ENCODE measurements at regions not wholly inside any gene's neighbourhood (a gene's known extent, or its start where the extent isn't known, plus 50 kb on each side); places are given as distances from the start of the nearest gene placed in this dataset.
A peak's percentile ranks its signal among the peaks of the same experiment; 100 is the strongest.

GRCh38 chr12:107379852-107380567 is 286.7 kb upstream of the CRY1 start:
- intact Hi-C loops (cut with DNase I) = no loop called here
- TF ChIP-seq CTCF (IDR thresholded peaks at IDR 0.05) = no peak
- no peak for TF ChIP-seq POLR2A (IDR thresholded peaks at IDR 0.05)
- H3K4me3 ChIP-seq = no peak overlapping the region
- 41 to 61% methylated on average over 13 to 14 of the region's 15 CpGs for WGBS, 2 donors
- H3K27ac ChIP-seq = peak overlapping the region; percentile 21 to 83 (median 58)
- peaks cover 7 to 83% (median 13%) of the 10 kb centered on the region in 3 donors for H3K4me1 ChIP-seq
- no peaks in the 10 kb centered on the region for H3K36me3 ChIP-seq
- no peak for DNase-seq
- H3K27me3 ChIP-seq = no peaks in the 10 kb centered on the region
- no peaks in the 10 kb centered on the region for H3K9me3 ChIP-seq

- WGBS, 2 donors = 90% methylated on average over 4 to 5 of the region's 6 CpGs
- no peaks in the 10 kb centered on the region for H3K36me3 ChIP-seq
Measured at GRCh38 chr12:107384645-107385044, 291.3 kb upstream of the CRY1 start.

GRCh38 chr12:107385509-107385908 is 292.2 kb upstream of the CRY1 start:
- Histone ChIP-seq H3K4me1 (peaks cover 19 to 78% (median 24%) of the 10 kb centered on the region in 3 donors), H3K36me3 (no peaks in the 10 kb centered on the region), H3K27ac (peak overlapping the region; percentile 66 to 88 (median 82)), H3K27me3 (no peaks in the 10 kb centered on the region), H3K4me3 (no peak overlapping the region), H3K9me3 (peaks cover 0 to 4% (median 0%) of the 10 kb centered on the region in 3 donors)
- intact Hi-C loops (cut with DNase I) = no loop called here
- WGBS, 2 donors = 14 to 49% methylated on average over 3 to 6 of the region's 8 CpGs
- DNase-seq = no peak
- no peak for TF ChIP-seq CTCF (IDR thresholded peaks at IDR 0.05)

More at GRCh38 chr12:107384645-107385044, 291.3 kb upstream of the CRY1 start:
- Histone ChIP-seq H3K4me1 (peaks cover 20 to 80% (median 24%) of the 10 kb centered on the region in 3 donors), H3K9me3 (peaks cover 0 to 4% (median 0%) of the 10 kb centered on the region in 3 donors), H3K4me3 (no peak overlapping the region), H3K27me3 (no peaks in the 10 kb centered on the region), H3K27ac (peak overlapping the region; percentile 66 to 88 (median 82))
- intact Hi-C loops (cut with DNase I) = no loop called here
- DNase-seq = no peak
- TF ChIP-seq CTCF (IDR thresholded peaks at IDR 0.05) (no peak), POLR2A (IDR thresholded peaks at IDR 0.05) (no peak)

GRCh38 chr12:107386569-107386968 is 293.2 kb upstream of the CRY1 start:
- H3K4me1 ChIP-seq = peaks cover 17 to 76% (median 20%) of the 10 kb centered on the region in 3 donors
- intact Hi-C loops (cut with DNase I) = no loop called here
- H3K4me3 ChIP-seq = no peak overlapping the region
- 67 to 96% methylated on average over 2 to 3 of the region's 4 CpGs for WGBS, 2 donors
- DNase-seq = no peak
- peaks cover 0 to 4% (median 0%) of the 10 kb centered on the region in 3 donors for H3K9me3 ChIP-seq
- H3K36me3 ChIP-seq = no peaks in the 10 kb centered on the region
- no peaks in the 10 kb centered on the region for H3K27me3 ChIP-seq
- peak overlapping the region; percentile 66 to 88 (median 82) for H3K27ac ChIP-seq
- no peak for TF ChIP-seq CTCF (IDR thresholded peaks at IDR 0.05)
- TF ChIP-seq POLR2A (IDR thresholded peaks at IDR 0.05) = no peak

GRCh38 chr12:107388263-107388662 is 294.9 kb upstream of the CRY1 start:
- Histone ChIP-seq H3K36me3 (no peaks in the 10 kb centered on the region), H3K27me3 (no peaks in the 10 kb centered on the region), H3K4me1 (peaks cover 17 to 73% (median 20%) of the 10 kb centered on the region in 3 donors), H3K27ac (no peak overlapping the region), H3K9me3 (peaks cover 0 to 4% (median 0%) of the 10 kb centered on the region in 3 donors), H3K4me3 (no peak overlapping the region)
- intact Hi-C loops (cut with DNase I) = no loop called here
- no peak for TF ChIP-seq POLR2A (IDR thresholded peaks at IDR 0.05)
- no peak for TF ChIP-seq CTCF (IDR thresholded peaks at IDR 0.05)
- DNase-seq = no peak
- WGBS, 2 donors = 73 to 88% methylated on average over 1 of the region's 1 CpG

Data from esophagus squamous epithelium (tissue), 5 donors.